CD14-positive monocyte (primary cell): ENCODE measurements at regions not wholly inside any gene's neighbourhood (a gene's known extent, or its start where the extent isn't known, plus 50 kb on each side); places are given as distances from the start of the nearest gene placed in this dataset.

Experiments used
- DNase-seq, 3 donors: peaks; one replicate each; pipeline ENCODE4 v3.0.0-alpha.2; 2011 to 2022
- H2AFZ ChIP-seq: 2 replicates; pipeline ENCODE4 v1.6.0; 2012; ENCODE audit warnings: mild to moderate bottlenecking, low read depth, low read length, inconsistent platforms; ENCODE audit not compliant: insufficient read depth, poor library complexity, severe bottlenecking
- H3K27ac ChIP-seq, 2 donors: 1 replicate in 1 of 2; 2 replicates in 1 of 2; pipeline ENCODE4 v1.5.1; 2012 to 2013; ENCODE audit warnings: low read length in 2 of 2, control low read depth in 1 of 2, inconsistent platforms in 1 of 2, low read depth in 1 of 2, mild to moderate bottlenecking in 1 of 2
- H3K27me3 ChIP-seq, 2 donors: one replicate each; pipeline versions ENCODE4 v1.6.0 to v1.6.1; 2011 to 2013; ENCODE audit warnings: low read length in 2 of 2; ENCODE audit not compliant: control insufficient read depth in 2 of 2, insufficient read depth in 2 of 2
- H3K36me3 ChIP-seq, 2 donors: replicated peaks in 1 of 2; 1 replicate in 1 of 2; 2 replicates in 1 of 2; pipeline versions ENCODE4 v1.5.1 to v1.6.1; 2012 to 2013; ENCODE audit warnings: low read length in 2 of 2, control low read depth in 1 of 2, inconsistent platforms in 1 of 2, mild to moderate bottlenecking in 1 of 2; ENCODE audit not compliant: insufficient read depth in 2 of 2, control insufficient read depth in 1 of 2
- H3K4me1 ChIP-seq, 2 donors: 1 replicate in 1 of 2; 2 replicates in 1 of 2; pipeline versions ENCODE4 v1.5.1 to v1.6.1; 2012 to 2013; ENCODE audit warnings: low read length in 2 of 2, control low read depth in 1 of 2, inconsistent platforms in 1 of 2, mild to moderate bottlenecking in 1 of 2, moderate library complexity in 1 of 2; ENCODE audit not compliant: insufficient read depth in 2 of 2, control insufficient read depth in 1 of 2
- H3K4me2 ChIP-seq: replicated peaks from 2 replicates; pipeline ENCODE3; 2012; ENCODE audit warnings: low read length, moderate library complexity, mild to moderate bottlenecking; ENCODE audit not compliant: poor library complexity, severe bottlenecking; ENCODE audit errors: extremely low read depth
- H3K4me3 ChIP-seq, 3 experiments: fragments of 200-600 bp in 1 of 3; sonication (generic) in 1 of 3; replicated peaks in 1 of 3; 1 replicate in 2 of 3; 2 replicates in 1 of 3; pipeline ENCODE4 v1.5.1; 2011 to 2013; ENCODE audit warnings: low read length in 3 of 3, mild to moderate bottlenecking in 3 of 3, control low read depth in 2 of 3, low read depth in 2 of 3, inconsistent platforms in 1 of 3, moderate library complexity in 1 of 3
- H3K79me2 ChIP-seq: 2 replicates; pipeline ENCODE4 v1.6.0; 2012; ENCODE audit warnings: mild to moderate bottlenecking, control low read depth, inconsistent platforms, low read length, moderate library complexity; ENCODE audit not compliant: insufficient read depth
- H3K9ac ChIP-seq: 2 replicates; pipeline ENCODE4 v1.6.0; 2017; ENCODE audit warnings: low read length, mild to moderate bottlenecking; ENCODE audit not compliant: insufficient read depth, poor library complexity, severe bottlenecking
- H3K9me3 ChIP-seq, 2 donors: replicated peaks in 1 of 2; 1 replicate in 1 of 2; 2 replicates in 1 of 2; pipeline versions ENCODE4 v1.5.1 to v1.6.1; 2012 to 2013; ENCODE audit warnings: low read length in 2 of 2, control low read depth in 1 of 2; ENCODE audit not compliant: control insufficient read depth in 1 of 2, insufficient read depth in 1 of 2
- H4K20me1 ChIP-seq: 2 replicates; pipeline ENCODE4 v1.6.0; 2012; ENCODE audit warnings: mild to moderate bottlenecking, low read length, control low read depth, moderate library complexity; ENCODE audit not compliant: insufficient read depth
- H3K27ac Mint-ChIP-seq, 7 donors: one replicate each; pipeline ENCODE4 v1.8.0; 2020; ENCODE audit warnings: mild to moderate bottlenecking in 7 of 7, mixed read lengths in 7 of 7, moderate library complexity in 6 of 7, inconsistent platforms in 2 of 7
- H3K27me3 Mint-ChIP-seq, 3 donors: one replicate each; pipeline ENCODE4 v1.8.0; 2021 to 2022; ENCODE audit warnings: low read depth in 3 of 3, mild to moderate bottlenecking in 3 of 3, mixed read lengths in 3 of 3, moderate library complexity in 3 of 3, inconsistent platforms in 1 of 3
- H3K36me3 Mint-ChIP-seq, 2 donors: one replicate each; pipeline ENCODE4 v1.8.0; 2020; ENCODE audit warnings: mixed read lengths in 2 of 2, inconsistent platforms in 1 of 2, mild to moderate bottlenecking in 1 of 2
- H3K4me1 Mint-ChIP-seq: one replicate; pipeline ENCODE4 v1.8.0; 2020; ENCODE audit warnings: mild to moderate bottlenecking, mixed read lengths
- H3K4me3 Mint-ChIP-seq, 2 donors: one replicate each; pipeline ENCODE4 v1.8.0; 2020; ENCODE audit warnings: mild to moderate bottlenecking in 2 of 2, mixed read lengths in 2 of 2, moderate library complexity in 1 of 2
- H3K9me3 Mint-ChIP-seq, 7 donors: one replicate each; pipeline ENCODE4 v1.8.0; 2020 to 2022; ENCODE audit warnings: mixed read lengths in 7 of 7, mild to moderate bottlenecking in 6 of 7, moderate library complexity in 6 of 7, inconsistent platforms in 2 of 7
- WGBS: methylation state at CpG from one replicate; pipeline ENCODE4 v1.1.5; 2013; ENCODE audit warnings: missing lambda C conversion rate; ENCODE audit not compliant: insufficient coverage; 5-methylcytosine and 5-hydroxymethylcytosine counted together
- intact Hi-C, 2 donors: fragments of 100-400 bp; cut with micrococcal nuclease; formaldehyde crosslinking; loops; one replicate each; pipeline versions ENCODE4 v1.15.0 to v1.15.1; 2023
- TF ChIP-seq, protein P1 (sequence below): fragments of 200-600 bp; IDR thresholded peaks from one replicate; pipeline ENCODE4 v1.8.0; 2022; ENCODE audit warnings: antibody characterized with exemption, mild to moderate bottlenecking

DNA sequence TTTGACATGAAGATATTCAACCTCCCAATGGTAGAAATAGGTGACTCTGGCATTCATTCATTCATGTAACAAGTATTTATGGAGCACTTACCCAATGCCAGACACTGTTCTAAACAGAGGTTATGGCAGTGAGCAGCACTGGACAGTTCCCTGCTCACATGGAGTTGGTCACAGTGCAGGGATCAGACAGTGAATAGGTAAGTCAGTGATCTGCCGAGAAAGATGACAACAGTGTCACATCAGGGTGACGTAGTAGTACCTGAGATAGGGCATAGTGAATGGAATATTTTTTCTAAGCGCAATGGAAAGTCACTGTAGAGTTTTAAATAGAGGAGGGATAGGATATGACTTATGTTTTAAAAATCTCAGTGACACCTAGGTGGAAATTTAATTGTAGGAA is 791.4 kb upstream of the RBFOX1 start:
- Histone ChIP-seq H3K79me2 (no peaks in the 10 kb centered on the region), H2AFZ (no peak overlapping the region), H3K4me2 (no peak overlapping the region), H3K4me1 (no peaks in the 10 kb centered on the region), H3K36me3 (no peaks in the 10 kb centered on the region), H3K4me3 (no peak overlapping the region), H3K9me3 (peaks cover 0 to 2% of the 10 kb centered on the region in 2 donors), H3K9ac (no peak overlapping the region), H3K27me3 (no peaks in the 10 kb centered on the region), H4K20me1 (no peaks in the 10 kb centered on the region), H3K27ac (no peak overlapping the region)
- 88% methylated on average over 3 of the region's 3 CpGs for WGBS
- H3K4me1 Mint-ChIP-seq: no peaks in the 10 kb centered on the region
- no peaks in the 10 kb centered on the region for H3K36me3 Mint-ChIP-seq
- peaks cover 0 to 1% (median 0%) of the 10 kb centered on the region in 3 donors for H3K27me3 Mint-ChIP-seq
- TF ChIP-seq, protein P1, sequence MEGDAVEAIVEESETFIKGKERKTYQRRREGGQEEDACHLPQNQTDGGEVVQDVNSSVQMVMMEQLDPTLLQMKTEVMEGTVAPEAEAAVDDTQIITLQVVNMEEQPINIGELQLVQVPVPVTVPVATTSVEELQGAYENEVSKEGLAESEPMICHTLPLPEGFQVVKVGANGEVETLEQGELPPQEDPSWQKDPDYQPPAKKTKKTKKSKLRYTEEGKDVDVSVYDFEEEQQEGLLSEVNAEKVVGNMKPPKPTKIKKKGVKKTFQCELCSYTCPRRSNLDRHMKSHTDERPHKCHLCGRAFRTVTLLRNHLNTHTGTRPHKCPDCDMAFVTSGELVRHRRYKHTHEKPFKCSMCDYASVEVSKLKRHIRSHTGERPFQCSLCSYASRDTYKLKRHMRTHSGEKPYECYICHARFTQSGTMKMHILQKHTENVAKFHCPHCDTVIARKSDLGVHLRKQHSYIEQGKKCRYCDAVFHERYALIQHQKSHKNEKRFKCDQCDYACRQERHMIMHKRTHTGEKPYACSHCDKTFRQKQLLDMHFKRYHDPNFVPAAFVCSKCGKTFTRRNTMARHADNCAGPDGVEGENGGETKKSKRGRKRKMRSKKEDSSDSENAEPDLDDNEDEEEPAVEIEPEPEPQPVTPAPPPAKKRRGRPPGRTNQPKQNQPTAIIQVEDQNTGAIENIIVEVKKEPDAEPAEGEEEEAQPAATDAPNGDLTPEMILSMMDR: no peak
- no peak overlapping the region for H3K4me3 Mint-ChIP-seq
- H3K27ac Mint-ChIP-seq: no peak overlapping the region
- intact Hi-C loops: no loop called here
- no peak for DNase-seq
- H3K9me3 Mint-ChIP-seq: peaks cover 0 to 6% (median 2%) of the 10 kb centered on the region in 7 donors

DNA sequence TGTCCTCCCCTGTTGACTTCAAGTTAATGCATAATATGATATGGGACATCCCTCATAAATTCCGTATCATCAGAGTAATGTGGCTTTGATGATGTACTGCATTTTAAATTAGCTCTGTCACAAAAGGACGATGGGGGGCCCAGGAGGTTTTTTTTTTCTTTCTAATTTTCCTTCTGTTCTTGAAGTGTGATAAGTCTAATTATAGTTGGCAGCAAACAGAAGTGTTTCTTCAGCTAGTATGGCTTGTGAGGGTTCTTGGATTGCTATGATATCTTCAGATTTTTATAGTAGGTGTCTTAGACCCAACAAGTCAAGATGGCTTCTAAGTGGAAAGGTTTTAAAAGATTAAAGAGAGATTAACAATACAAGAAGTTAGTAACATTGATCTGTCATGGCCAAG is 796.2 kb upstream of the RBFOX1 start:
- Mint-ChIP-seq H3K27ac (no peak overlapping the region), H3K36me3 (no peaks in the 10 kb centered on the region), H3K4me3 (no peak overlapping the region), H3K27me3 (no peaks in the 10 kb centered on the region), H3K9me3 (peaks cover 0 to 1% (median 0%) of the 10 kb centered on the region in 7 donors), H3K4me1 (no peaks in the 10 kb centered on the region)
- Histone ChIP-seq H4K20me1 (no peaks in the 10 kb centered on the region), H3K36me3 (no peaks in the 10 kb centered on the region), H3K27ac (no peak overlapping the region), H3K27me3 (no peaks in the 10 kb centered on the region), H3K9ac (no peak overlapping the region), H3K4me2 (no peak overlapping the region), H2AFZ (no peak overlapping the region), H3K4me3 (no peak overlapping the region), H3K79me2 (no peaks in the 10 kb centered on the region), H3K4me1 (no peaks in the 10 kb centered on the region), H3K9me3 (no peaks in the 10 kb centered on the region)
- intact Hi-C loops: no loop called here
- TF ChIP-seq, protein P1: no peak
- no peak for DNase-seq
- WGBS: 40% methylated on average over 1 of the region's 2 CpGs
